ENCODE measurements at regions not wholly inside any gene's neighbourhood (a gene's known extent, or its start where the extent isn't known, plus 50 kb on each side); places are given as distances from the start of the nearest gene placed in this dataset.

GRCh38 chr12:61757831-61758505 lies 502.2 kb upstream of the USP15 start:
- CTCF ChIA-PET, result no interaction called here
- DNase-seq (ENCODE audit: low read depth, low spot score), result no peak

GRCh38 chr12:61758661-61759060 lies 501.5 kb upstream of the USP15 start:
- no peak for DNase-seq (ENCODE audit: low read depth, low spot score)
- no peak overlapping the region for H3K27ac ChIP-seq (ENCODE audit: low read depth, low read length)
- no peak overlapping the region for H3K4me3 ChIP-seq (ENCODE audit: low read depth, low read length)
- TF ChIP-seq CTCF (IDR thresholded peaks at IDR 0.05; ENCODE audit: low read depth, low read length), result no peak
- POLR2A ChIA-PET, result no interaction called here
- H3K9me3 ChIP-seq (ENCODE audit: control insufficient read depth, insufficient read depth, low read length), result peaks cover 3% of the 10 kb centered on the region; the same call in 1 of the 2 replicates
- no peaks in the 10 kb centered on the region for H3K27me3 ChIP-seq (ENCODE audit: control insufficient read depth, insufficient read depth, low read length)
- CTCF ChIA-PET, result no interaction called here

More at GRCh38 chr12:61757831-61758505, 502.2 kb upstream of the USP15 start:
- no peak for TF ChIP-seq CTCF (IDR thresholded peaks at IDR 0.05; ENCODE audit: low read depth, low read length)
- POLR2A ChIA-PET, result no interaction called here
- H3K4me3 ChIP-seq (ENCODE audit: low read depth, low read length), result no peak overlapping the region
- no peaks in the 10 kb centered on the region for H3K27me3 ChIP-seq (ENCODE audit: control insufficient read depth, insufficient read depth, low read length)
- peaks cover 3% of the 10 kb centered on the region; the same call in 1 of the 2 replicates for H3K9me3 ChIP-seq (ENCODE audit: control insufficient read depth, insufficient read depth, low read length)
- no peak overlapping the region for H3K27ac ChIP-seq (ENCODE audit: low read depth, low read length)

- Histone ChIP-seq H3K27ac (ENCODE audit: low read depth, low read length) (no peak overlapping the region), H3K4me3 (ENCODE audit: low read depth, low read length) (no peak overlapping the region), H3K9me3 (ENCODE audit: control insufficient read depth, insufficient read depth, low read length) (peaks cover 9% of the 10 kb centered on the region; the same call in 1 of the 2 replicates), H3K27me3 (ENCODE audit: control insufficient read depth, insufficient read depth, low read length) (no peaks in the 10 kb centered on the region)
- CTCF ChIA-PET, result no interaction called here
- POLR2A ChIA-PET, result no interaction called here
- no peak for TF ChIP-seq CTCF (IDR thresholded peaks at IDR 0.05; ENCODE audit: low read depth, low read length)
- no peak for DNase-seq (ENCODE audit: low read depth, low spot score)
Observed at GRCh38 chr12:61765926-61766325, 494.3 kb upstream of the USP15 start.

- no peak for DNase-seq (ENCODE audit: low read depth, low spot score)
- TF ChIP-seq CTCF (IDR thresholded peaks at IDR 0.05; ENCODE audit: low read depth, low read length), result no peak
- Histone ChIP-seq H3K4me3 (ENCODE audit: low read depth, low read length) (no peak overlapping the region), H3K9me3 (ENCODE audit: control insufficient read depth, insufficient read depth, low read length) (no peaks in the 10 kb centered on the region), H3K27me3 (ENCODE audit: control insufficient read depth, insufficient read depth, low read length) (no peaks in the 10 kb centered on the region), H3K27ac (ENCODE audit: low read depth, low read length) (no peak overlapping the region)
- CTCF ChIA-PET, result no interaction called here
- POLR2A ChIA-PET, result no interaction called here
Observed at GRCh38 chr12:61780435-61780834, 479.8 kb upstream of the USP15 start.

- no peak for DNase-seq (ENCODE audit: low read depth, low spot score)
- Histone ChIP-seq H3K9me3 (ENCODE audit: control insufficient read depth, insufficient read depth, low read length) (no peaks in the 10 kb centered on the region), H3K27me3 (ENCODE audit: control insufficient read depth, insufficient read depth, low read length) (no peaks in the 10 kb centered on the region), H3K27ac (ENCODE audit: low read depth, low read length) (no peak overlapping the region), H3K4me3 (ENCODE audit: low read depth, low read length) (no peak overlapping the region)
- TF ChIP-seq CTCF (IDR thresholded peaks at IDR 0.05; ENCODE audit: low read depth, low read length), result no peak
- ChIA-PET POLR2A (no interaction called here), CTCF (no interaction called here)
Observed at GRCh38 chr12:61781021-61781581, 479.1 kb upstream of the USP15 start.
